WTC11 (cell line): ENCODE measurements at regions not wholly inside any gene's neighbourhood (a gene's known extent, or its start where the extent isn't known, plus 50 kb on each side); places are given as distances from the start of the nearest gene placed in this dataset.

Experiments
- ATAC-seq: fragments of 200-7000 bp; cut with Tn5 transposase; 2 replicates; pipeline ENCODE4 v1.10.0; 2021; ENCODE audit warnings: mild to moderate bottlenecking, moderate library complexity
- CTCF ChIA-PET: fragments of 300-600 bp; sonication (Branson Sonifier 250); formaldehyde crosslinking; loops from one replicate; lab custom pipeline; 2021; ENCODE audit warnings: antibody characterized with exemption; lab: Charles Lee
- POLR2A ChIA-PET: fragments of 350-600 bp; sonication (Branson Sonifier 250); formaldehyde crosslinking; loops from one replicate; lab custom pipeline; 2021; ENCODE audit warnings: antibody characterized with exemption; lab: Charles Lee
- DNase-seq: peaks from one replicate; pipeline ENCODE4 v3.0.0; 2021; ENCODE audit warnings: low spot score
- H3K27ac Mint-ChIP-seq: 2 replicates; pipeline ENCODE4 v1.8.0; 2021; ENCODE audit warnings: mixed read lengths
- H3K27me3 Mint-ChIP-seq: 2 replicates; pipeline ENCODE4 v1.8.0; 2021; ENCODE audit warnings: low read depth, mild to moderate bottlenecking, moderate library complexity, mixed read lengths
- H3K36me3 Mint-ChIP-seq: 2 replicates; pipeline ENCODE4 v1.8.0; 2021; ENCODE audit warnings: mixed read lengths
- H3K4me1 Mint-ChIP-seq: 2 replicates; pipeline ENCODE4 v1.8.0; 2022; ENCODE audit warnings: mixed read lengths
- H3K4me3 Mint-ChIP-seq: 2 replicates; pipeline ENCODE4 v1.8.0; 2021; ENCODE audit warnings: mild to moderate bottlenecking, moderate library complexity, mixed read lengths
- H3K9me3 Mint-ChIP-seq: 2 replicates; pipeline ENCODE4 v1.8.0; 2021; ENCODE audit warnings: mixed read lengths
- EMX1 ChIP-seq: fragments of 250-450 bp; sonication (Bioruptor Pico); IDR thresholded peaks from 2 replicates; pipeline ENCODE4 v1.8.0; 2021; ENCODE audit warnings: mild to moderate bottlenecking
- HMGA2 ChIP-seq: fragments of 250-450 bp; sonication (Bioruptor Pico); IDR thresholded peaks from 2 replicates; pipeline ENCODE4 v1.4.0; 2021; ENCODE audit warnings: mild to moderate bottlenecking, moderate library complexity
- IRF2 ChIP-seq: sonication (generic); formaldehyde crosslinking; IDR thresholded peaks from 2 replicates; pipeline ENCODE4 v1.8.0; 2022; ENCODE audit warnings: low read depth, missing genetic modification reagents, borderline replicate concordance
- JUN ChIP-seq: sonication (generic); formaldehyde crosslinking; IDR thresholded peaks from 2 replicates; pipeline ENCODE4 v1.8.0; 2023; ENCODE audit warnings: mild to moderate bottlenecking, missing genetic modification reagents
- MYBL2 ChIP-seq: sonication (generic); formaldehyde crosslinking; IDR thresholded peaks from 2 replicates; pipeline ENCODE4 v1.8.1; 2023; ENCODE audit warnings: mild to moderate bottlenecking, moderate library complexity, missing genetic modification reagents
- SMAD4 ChIP-seq: sonication (generic); formaldehyde crosslinking; IDR thresholded peaks from 2 replicates; pipeline ENCODE4 v1.8.0; 2022; ENCODE audit warnings: mild to moderate bottlenecking, missing genetic modification reagents
- SP1 ChIP-seq: sonication (generic); formaldehyde crosslinking; conservative IDR thresholded peaks from 2 replicates; pipeline ENCODE4 v1.8.1; 2022; ENCODE audit warnings: missing genetic modification reagents
- TEAD1 ChIP-seq: sonication (generic); formaldehyde crosslinking; IDR thresholded peaks from 2 replicates; pipeline ENCODE4 v1.8.0; 2022; ENCODE audit warnings: mild to moderate bottlenecking, missing genetic modification reagents
- TP53 ChIP-seq: sonication (generic); formaldehyde crosslinking; IDR thresholded peaks from 2 replicates; pipeline ENCODE4 v1.8.1; 2023; ENCODE audit warnings: mild to moderate bottlenecking, missing genetic modification reagents
- ZNF138 ChIP-seq: sonication (generic); formaldehyde crosslinking; conservative IDR thresholded peaks from 2 replicates; pipeline ENCODE4 v1.8.1; 2022; ENCODE audit warnings: mild to moderate bottlenecking, moderate library complexity, missing genetic modification reagents
- ZNF317 ChIP-seq: sonication (generic); formaldehyde crosslinking; IDR thresholded peaks from 2 replicates; pipeline ENCODE4 v1.8.1; 2023; ENCODE audit warnings: low read depth, mild to moderate bottlenecking, moderate library complexity, missing genetic modification reagents, borderline replicate concordance
- ZNF416 ChIP-seq: fragments of 250-450 bp; sonication (Bioruptor Pico); IDR thresholded peaks from 2 replicates; pipeline ENCODE4 v1.9.0; 2021; ENCODE audit warnings: mild to moderate bottlenecking, inconsistent platforms
- TF ChIP-seq, protein P1 (sequence below): sonication (generic); formaldehyde crosslinking; IDR thresholded peaks from 2 replicates; pipeline ENCODE4 v1.8.1; 2023; ENCODE audit warnings: mild to moderate bottlenecking, missing genetic modification reagents
- TF ChIP-seq, protein P2 (sequence below): sonication (generic); formaldehyde crosslinking; IDR thresholded peaks from 2 replicates; pipeline ENCODE4 v1.8.0; 2022; ENCODE audit warnings: mild to moderate bottlenecking, missing genetic modification reagents
- TF ChIP-seq, protein P3 (sequence below): fragments of 250-450 bp; sonication (Bioruptor Pico); IDR thresholded peaks from 2 replicates; pipeline ENCODE4 v1.9.0; 2021; ENCODE audit warnings: mild to moderate bottlenecking
- TF ChIP-seq, protein P4 (sequence below): sonication (generic); formaldehyde crosslinking; IDR thresholded peaks from 2 replicates; pipeline ENCODE4 v1.8.0; 2022; ENCODE audit warnings: missing genetic modification reagents
- TF ChIP-seq, protein P5 (sequence below): sonication (generic); formaldehyde crosslinking; IDR thresholded peaks from 2 replicates; pipeline ENCODE4 v1.8.0; 2023; ENCODE audit warnings: missing genetic modification reagents
- TF ChIP-seq, protein P6 (sequence below): fragments of 250-450 bp; sonication (Bioruptor Pico); IDR thresholded peaks from 2 replicates; pipeline ENCODE4 v1.8.0; 2021; ENCODE audit warnings: mild to moderate bottlenecking
- TF ChIP-seq, protein P7 (sequence below): sonication (generic); formaldehyde crosslinking; IDR thresholded peaks from 2 replicates; pipeline ENCODE4 v1.8.1; 2022; ENCODE audit warnings: low read depth, missing genetic modification reagents, borderline replicate concordance
- TF ChIP-seq, protein P8 (sequence below): fragments of 250-450 bp; sonication (Bioruptor Pico); IDR thresholded peaks from 2 replicates; pipeline ENCODE4 v1.9.0; 2021; ENCODE audit warnings: mild to moderate bottlenecking
- TF ChIP-seq, protein P9 (sequence below): fragments of 250-450 bp; sonication (Bioruptor Pico); conservative IDR thresholded peaks from 2 replicates; pipeline ENCODE4 v1.9.0; 2021; ENCODE audit warnings: mild to moderate bottlenecking

DNA sequence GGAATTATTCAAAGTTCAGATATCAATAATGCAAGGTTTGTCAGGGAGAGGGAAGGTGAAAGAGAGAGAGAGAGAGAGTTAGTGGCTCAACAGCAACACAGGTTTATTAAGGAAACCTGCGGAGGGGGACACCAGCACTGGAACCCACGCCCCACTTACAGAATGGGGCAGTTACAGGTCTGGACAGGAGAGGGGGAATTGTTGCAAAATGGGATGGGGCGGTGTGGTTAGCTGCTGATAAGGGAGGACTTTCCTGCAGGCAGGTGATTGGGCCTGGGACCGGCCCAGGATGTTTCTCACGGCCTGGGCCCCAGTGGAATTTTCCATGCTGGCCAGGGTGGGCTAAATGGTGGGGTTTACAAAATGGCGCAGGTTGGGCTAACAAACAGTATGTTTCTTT, 278.2 kb upstream of the SLC16A7 start (continued):
- TF ChIP-seq ZNF317 (CRISPR knock-in tag) (no peak), SMAD4 (no peak), EMX1 (peak; percentile 64), SP1 (no peak), ZNF138 (0 out of 2 replicates have a peak, but pooled peaks have one; percentile 16), TEAD1 (CRISPR knock-in tag) (0 out of 2 replicates have a peak, but pooled peaks have one; percentile 21), TP53 (CRISPR knock-in tag) (no peak), HMGA2 (CRISPR knock-in tag) (no peak), MYBL2 (CRISPR knock-in tag) (no peak)
- TF ChIP-seq, protein P1, sequence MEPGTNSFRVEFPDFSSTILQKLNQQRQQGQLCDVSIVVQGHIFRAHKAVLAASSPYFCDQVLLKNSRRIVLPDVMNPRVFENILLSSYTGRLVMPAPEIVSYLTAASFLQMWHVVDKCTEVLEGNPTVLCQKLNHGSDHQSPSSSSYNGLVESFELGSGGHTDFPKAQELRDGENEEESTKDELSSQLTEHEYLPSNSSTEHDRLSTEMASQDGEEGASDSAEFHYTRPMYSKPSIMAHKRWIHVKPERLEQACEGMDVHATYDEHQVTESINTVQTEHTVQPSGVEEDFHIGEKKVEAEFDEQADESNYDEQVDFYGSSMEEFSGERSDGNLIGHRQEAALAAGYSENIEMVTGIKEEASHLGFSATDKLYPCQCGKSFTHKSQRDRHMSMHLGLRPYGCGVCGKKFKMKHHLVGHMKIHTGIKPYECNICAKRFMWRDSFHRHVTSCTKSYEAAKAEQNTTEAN (CRISPR knock-in tag): peak; percentile 68; the same call in 1 of the 2 replicates
- TF ChIP-seq, protein P2, sequence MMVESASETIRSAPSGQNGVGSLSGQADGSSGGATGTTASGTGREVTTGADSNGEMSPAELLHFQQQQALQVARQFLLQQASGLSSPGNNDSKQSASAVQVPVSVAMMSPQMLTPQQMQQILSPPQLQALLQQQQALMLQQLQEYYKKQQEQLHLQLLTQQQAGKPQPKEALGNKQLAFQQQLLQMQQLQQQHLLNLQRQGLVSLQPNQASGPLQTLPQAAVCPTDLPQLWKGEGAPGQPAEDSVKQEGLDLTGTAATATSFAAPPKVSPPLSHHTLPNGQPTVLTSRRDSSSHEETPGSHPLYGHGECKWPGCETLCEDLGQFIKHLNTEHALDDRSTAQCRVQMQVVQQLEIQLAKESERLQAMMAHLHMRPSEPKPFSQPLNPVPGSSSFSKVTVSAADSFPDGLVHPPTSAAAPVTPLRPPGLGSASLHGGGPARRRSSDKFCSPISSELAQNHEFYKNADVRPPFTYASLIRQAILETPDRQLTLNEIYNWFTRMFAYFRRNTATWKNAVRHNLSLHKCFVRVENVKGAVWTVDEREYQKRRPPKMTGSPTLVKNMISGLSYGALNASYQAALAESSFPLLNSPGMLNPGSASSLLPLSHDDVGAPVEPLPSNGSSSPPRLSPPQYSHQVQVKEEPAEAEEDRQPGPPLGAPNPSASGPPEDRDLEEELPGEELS (CRISPR knock-in tag): no peak
- TF ChIP-seq, protein P3, sequence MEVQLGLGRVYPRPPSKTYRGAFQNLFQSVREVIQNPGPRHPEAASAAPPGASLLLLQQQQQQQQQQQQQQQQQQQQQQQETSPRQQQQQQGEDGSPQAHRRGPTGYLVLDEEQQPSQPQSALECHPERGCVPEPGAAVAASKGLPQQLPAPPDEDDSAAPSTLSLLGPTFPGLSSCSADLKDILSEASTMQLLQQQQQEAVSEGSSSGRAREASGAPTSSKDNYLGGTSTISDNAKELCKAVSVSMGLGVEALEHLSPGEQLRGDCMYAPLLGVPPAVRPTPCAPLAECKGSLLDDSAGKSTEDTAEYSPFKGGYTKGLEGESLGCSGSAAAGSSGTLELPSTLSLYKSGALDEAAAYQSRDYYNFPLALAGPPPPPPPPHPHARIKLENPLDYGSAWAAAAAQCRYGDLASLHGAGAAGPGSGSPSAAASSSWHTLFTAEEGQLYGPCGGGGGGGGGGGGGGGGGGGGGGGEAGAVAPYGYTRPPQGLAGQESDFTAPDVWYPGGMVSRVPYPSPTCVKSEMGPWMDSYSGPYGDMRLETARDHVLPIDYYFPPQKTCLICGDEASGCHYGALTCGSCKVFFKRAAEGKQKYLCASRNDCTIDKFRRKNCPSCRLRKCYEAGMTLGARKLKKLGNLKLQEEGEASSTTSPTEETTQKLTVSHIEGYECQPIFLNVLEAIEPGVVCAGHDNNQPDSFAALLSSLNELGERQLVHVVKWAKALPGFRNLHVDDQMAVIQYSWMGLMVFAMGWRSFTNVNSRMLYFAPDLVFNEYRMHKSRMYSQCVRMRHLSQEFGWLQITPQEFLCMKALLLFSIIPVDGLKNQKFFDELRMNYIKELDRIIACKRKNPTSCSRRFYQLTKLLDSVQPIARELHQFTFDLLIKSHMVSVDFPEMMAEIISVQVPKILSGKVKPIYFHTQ (CRISPR knock-in tag): peak; percentile 62; the same call in 1 of the 2 replicates
- TF ChIP-seq, protein P4, sequence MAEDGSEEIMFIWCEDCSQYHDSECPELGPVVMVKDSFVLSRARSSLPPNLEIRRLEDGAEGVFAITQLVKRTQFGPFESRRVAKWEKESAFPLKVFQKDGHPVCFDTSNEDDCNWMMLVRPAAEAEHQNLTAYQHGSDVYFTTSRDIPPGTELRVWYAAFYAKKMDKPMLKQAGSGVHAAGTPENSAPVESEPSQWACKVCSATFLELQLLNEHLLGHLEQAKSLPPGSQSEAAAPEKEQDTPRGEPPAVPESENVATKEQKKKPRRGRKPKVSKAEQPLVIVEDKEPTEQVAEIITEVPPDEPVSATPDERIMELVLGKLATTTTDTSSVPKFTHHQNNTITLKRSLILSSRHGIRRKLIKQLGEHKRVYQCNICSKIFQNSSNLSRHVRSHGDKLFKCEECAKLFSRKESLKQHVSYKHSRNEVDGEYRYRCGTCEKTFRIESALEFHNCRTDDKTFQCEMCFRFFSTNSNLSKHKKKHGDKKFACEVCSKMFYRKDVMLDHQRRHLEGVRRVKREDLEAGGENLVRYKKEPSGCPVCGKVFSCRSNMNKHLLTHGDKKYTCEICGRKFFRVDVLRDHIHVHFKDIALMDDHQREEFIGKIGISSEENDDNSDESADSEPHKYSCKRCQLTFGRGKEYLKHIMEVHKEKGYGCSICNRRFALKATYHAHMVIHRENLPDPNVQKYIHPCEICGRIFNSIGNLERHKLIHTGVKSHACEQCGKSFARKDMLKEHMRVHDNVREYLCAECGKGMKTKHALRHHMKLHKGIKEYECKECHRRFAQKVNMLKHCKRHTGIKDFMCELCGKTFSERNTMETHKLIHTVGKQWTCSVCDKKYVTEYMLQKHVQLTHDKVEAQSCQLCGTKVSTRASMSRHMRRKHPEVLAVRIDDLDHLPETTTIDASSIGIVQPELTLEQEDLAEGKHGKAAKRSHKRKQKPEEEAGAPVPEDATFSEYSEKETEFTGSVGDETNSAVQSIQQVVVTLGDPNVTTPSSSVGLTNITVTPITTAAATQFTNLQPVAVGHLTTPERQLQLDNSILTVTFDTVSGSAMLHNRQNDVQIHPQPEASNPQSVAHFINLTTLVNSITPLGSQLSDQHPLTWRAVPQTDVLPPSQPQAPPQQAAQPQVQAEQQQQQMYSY (CRISPR knock-in tag): no peak
- TF ChIP-seq, protein P5, sequence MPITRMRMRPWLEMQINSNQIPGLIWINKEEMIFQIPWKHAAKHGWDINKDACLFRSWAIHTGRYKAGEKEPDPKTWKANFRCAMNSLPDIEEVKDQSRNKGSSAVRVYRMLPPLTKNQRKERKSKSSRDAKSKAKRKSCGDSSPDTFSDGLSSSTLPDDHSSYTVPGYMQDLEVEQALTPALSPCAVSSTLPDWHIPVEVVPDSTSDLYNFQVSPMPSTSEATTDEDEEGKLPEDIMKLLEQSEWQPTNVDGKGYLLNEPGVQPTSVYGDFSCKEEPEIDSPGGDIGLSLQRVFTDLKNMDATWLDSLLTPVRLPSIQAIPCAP (CRISPR knock-in tag): no peak
- TF ChIP-seq, protein P6, sequence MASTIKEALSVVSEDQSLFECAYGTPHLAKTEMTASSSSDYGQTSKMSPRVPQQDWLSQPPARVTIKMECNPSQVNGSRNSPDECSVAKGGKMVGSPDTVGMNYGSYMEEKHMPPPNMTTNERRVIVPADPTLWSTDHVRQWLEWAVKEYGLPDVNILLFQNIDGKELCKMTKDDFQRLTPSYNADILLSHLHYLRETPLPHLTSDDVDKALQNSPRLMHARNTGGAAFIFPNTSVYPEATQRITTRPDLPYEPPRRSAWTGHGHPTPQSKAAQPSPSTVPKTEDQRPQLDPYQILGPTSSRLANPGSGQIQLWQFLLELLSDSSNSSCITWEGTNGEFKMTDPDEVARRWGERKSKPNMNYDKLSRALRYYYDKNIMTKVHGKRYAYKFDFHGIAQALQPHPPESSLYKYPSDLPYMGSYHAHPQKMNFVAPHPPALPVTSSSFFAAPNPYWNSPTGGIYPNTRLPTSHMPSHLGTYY: peak; percentile 51; the same call in 1 of the 2 replicates

DNA sequence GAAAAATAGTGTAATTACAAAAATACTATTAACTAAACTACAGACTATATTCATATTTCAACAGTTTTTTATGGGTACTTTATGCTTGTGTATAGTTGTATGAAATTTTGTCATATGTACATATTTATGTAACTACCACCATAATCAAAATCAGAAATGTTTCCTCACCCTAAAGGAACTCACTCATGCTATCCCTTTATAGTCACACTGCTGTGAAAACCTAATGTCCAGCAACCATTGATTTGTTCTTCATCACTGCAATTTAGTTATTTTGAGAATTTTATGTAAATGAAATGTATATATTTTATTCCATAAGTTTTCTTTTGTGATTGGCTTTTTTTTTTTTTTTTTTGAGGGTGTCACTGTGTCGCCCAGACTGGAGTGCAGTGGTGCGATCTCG, 278.9 kb upstream of the SLC16A7 start:
- no peak overlapping the region for H3K27ac Mint-ChIP-seq
- H3K4me3 Mint-ChIP-seq: no peak overlapping the region
- ATAC-seq: no peak
- TF ChIP-seq, protein P7, sequence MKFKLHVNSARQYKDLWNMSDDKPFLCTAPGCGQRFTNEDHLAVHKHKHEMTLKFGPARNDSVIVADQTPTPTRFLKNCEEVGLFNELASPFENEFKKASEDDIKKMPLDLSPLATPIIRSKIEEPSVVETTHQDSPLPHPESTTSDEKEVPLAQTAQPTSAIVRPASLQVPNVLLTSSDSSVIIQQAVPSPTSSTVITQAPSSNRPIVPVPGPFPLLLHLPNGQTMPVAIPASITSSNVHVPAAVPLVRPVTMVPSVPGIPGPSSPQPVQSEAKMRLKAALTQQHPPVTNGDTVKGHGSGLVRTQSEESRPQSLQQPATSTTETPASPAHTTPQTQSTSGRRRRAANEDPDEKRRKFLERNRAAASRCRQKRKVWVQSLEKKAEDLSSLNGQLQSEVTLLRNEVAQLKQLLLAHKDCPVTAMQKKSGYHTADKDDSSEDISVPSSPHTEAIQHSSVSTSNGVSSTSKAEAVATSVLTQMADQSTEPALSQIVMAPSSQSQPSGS (CRISPR knock-in tag): no peak
- TF ChIP-seq, protein P8, sequence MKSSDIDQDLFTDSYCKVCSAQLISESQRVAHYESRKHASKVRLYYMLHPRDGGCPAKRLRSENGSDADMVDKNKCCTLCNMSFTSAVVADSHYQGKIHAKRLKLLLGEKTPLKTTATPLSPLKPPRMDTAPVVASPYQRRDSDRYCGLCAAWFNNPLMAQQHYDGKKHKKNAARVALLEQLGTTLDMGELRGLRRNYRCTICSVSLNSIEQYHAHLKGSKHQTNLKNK (CRISPR knock-in tag): peak; percentile 95
- TF ChIP-seq EMX1 (no peak), ZNF416 (CRISPR knock-in tag) (0 out of 2 replicates have a peak, but pooled peaks have one; percentile 29), JUN (CRISPR knock-in tag) (no peak), IRF2 (CRISPR knock-in tag) (no peak)
- TF ChIP-seq, protein P9, sequence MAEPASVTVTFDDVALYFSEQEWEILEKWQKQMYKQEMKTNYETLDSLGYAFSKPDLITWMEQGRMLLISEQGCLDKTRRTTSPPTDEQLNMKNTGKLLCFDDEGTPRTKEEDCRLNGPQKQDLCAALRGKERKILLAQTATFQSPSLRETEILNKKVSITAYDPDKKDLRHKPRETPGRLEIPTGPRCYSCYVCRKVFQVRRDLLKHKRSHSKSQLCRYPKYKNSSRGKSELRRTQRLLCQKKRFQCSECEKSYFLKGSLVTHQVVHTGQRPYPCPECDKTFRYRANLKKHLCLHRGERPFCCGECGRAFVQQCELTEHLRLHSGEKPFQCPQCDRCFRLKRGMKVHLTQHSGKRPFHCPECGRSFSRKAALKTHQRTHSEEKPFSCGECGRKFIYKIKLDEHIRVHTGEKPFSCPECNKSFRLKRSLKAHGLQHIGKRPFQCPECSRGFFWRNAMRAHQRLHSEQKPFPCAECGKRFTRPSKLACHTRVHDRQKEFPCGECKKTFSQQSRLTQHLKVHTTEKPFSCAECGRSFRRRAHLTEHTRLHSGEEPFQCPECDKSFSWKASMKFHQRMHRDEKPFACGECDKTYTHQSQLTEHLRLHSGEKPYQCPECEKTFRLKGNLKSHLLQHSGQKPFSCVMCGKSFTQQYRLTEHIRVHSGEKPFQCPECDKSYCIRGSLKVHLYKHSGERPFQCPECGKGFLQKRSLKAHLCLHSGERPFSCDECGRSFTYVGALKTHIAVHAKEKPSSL (CRISPR knock-in tag): 0 out of 2 replicates have a peak, but pooled peaks have one; percentile 23
- TF ChIP-seq, all 79 proteins: peak for 3
- Mint-ChIP-seq H3K36me3 (peaks cover 20% of the 10 kb centered on the region), H3K27me3 (peaks cover 39% of the 10 kb centered on the region), H3K4me1 (peaks cover 42% of the 10 kb centered on the region), H3K9me3 (peaks cover 17% of the 10 kb centered on the region)
- DNase-seq: no peak
- CTCF ChIA-PET: interaction anchor here (0.7 kb wide), 1 partner anchor 560 kb away, joined by 3 read pairs; no protein-coding TSS in a partner anchor
- POLR2A ChIA-PET: interaction anchor here (0.7 kb wide), 1 partner anchor 1054 kb away, joined by 3 read pairs; no protein-coding TSS in a partner anchor
